Right ventricle myocardium superior (tissue), 1 donor: ENCODE measurements at regions not wholly inside any gene's neighbourhood (a gene's known extent, or its start where the extent isn't known, plus 50 kb on each side); places are given as distances from the start of the nearest gene placed in this dataset.
A peak's percentile ranks its signal among the peaks of the same experiment; 100 is the strongest.
"Not testable (repeated sequence)": the region's sequence is repeated elsewhere in the genome, so short reads cannot be mapped to it uniquely, and the experiment has no call there.

Source experiments
- ATAC-seq: fragments of 200-7000 bp; cut with Tn5 transposase; one replicate; pipeline ENCODE4 v1.9.1; 2020; ENCODE audit warnings: mild to moderate bottlenecking; ENCODE audit not compliant: poor library complexity
- DNase-seq: peaks from one replicate; pipeline ENCODE4 v3.0.0-alpha.2; 2020
- intact Hi-C: fragments of 100-400 bp; cut with DNase I; formaldehyde crosslinking; loops from one replicate; pipeline ENCODE4 v1.11.2; 2022
- donor health status: DM: no; HTN: yes; CAD: no; lungs with severe emphysema.

DNA sequence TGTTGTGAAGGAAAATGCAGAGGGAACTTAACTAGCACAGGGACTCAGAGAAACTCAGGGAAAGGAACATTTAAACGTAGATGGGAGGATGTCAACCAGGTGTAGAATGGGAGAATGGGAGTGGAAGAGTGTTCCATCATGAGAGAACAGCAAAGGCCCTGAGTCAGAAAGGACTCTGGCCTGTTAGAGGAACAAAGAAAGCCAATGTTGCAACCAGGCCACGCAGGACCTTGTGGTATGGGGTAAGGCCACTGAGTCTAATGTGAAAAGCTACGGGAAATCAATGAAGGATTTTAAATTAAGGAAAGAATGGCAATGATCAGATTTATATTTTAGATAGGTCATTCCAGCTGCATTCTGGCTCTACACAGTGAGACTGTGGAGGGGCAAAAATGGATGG, 163.9 kb upstream of the NBPF9 start:
- intact Hi-C loops, ATAC-seq, DNase-seq: not testable (repeated sequence)

DNA sequence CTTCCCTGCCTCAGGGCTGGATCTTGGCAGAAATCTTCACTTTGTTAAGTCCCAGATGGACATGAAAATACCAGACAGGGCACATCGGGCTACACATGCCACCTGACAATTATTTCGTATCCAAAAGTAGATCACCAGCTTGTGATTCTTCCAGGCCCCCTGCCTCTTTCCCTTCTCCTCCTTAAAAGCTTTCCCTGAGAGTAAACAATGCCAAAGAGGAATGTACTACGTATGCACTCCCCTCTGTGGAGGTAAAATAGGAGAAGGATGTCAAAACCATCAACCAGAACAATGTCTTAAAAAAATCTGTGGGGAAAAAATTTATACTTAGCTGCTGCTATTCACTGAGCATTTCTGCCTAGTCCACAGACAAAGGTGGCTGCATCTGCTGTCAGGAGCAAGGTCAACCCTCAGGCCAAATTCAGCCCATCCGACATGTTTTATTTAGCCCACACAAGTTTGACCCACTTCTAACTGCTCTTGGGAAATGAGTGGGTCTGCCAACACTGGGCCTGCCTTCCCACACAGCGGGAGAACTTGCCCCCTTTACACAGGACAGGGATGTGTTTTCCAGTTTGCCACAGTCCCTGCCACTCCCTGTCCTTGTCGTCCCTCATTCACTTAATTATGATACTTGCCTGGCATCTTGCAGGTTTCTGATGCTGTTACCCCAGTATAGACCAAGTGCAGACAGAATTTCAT, 165.8 kb upstream of the NBPF9 start:
- DNase-seq: not testable (repeated sequence)
- peak; percentile 49 for ATAC-seq

DNA sequence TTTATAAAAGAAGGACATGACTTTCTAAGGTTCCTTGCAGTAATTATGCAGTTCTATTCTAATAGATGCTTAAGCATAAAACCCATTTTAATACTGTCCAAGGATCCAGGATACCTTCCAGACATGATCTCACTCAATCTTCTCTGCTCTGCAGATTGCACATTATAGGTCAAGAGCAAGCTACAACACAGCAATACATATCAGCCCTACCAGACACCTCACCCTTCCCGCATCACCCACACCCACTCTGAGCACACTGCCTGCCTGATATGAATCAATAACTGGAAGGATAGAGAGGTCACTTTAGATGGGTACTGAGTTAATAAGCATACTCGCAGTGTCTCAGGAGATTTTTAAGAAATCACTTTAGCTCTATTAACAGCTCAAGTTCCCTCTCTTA, 166.5 kb upstream of the NBPF9 start:
- peak; percentile 42 for ATAC-seq
- DNase-seq, intact Hi-C loops: not testable (repeated sequence)

More for the DNA sequence above, 165.8 kb upstream of the NBPF9 start:
- intact Hi-C loops: not testable (repeated sequence)

DNA sequence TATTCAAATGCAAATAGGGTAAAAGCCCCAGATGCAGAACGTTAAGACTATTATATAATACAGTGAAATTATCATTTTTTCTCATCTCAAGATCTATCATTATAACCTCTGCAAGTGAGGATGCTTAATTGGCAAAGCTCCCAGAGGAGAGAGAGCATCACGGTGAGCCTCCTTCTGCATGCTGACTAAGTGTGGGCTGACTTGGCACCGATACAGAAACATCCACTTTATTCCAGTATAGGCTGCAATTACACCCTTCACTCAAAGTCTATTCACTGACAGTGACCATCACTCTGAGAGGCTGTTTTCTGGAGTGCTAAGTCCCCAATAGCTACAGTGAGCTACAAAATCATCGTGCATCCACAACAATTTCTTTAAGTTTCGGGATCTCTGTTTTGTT, 171.1 kb upstream of the NBPF9 start:
- intact Hi-C loops, ATAC-seq, DNase-seq: not testable (repeated sequence)

DNA sequence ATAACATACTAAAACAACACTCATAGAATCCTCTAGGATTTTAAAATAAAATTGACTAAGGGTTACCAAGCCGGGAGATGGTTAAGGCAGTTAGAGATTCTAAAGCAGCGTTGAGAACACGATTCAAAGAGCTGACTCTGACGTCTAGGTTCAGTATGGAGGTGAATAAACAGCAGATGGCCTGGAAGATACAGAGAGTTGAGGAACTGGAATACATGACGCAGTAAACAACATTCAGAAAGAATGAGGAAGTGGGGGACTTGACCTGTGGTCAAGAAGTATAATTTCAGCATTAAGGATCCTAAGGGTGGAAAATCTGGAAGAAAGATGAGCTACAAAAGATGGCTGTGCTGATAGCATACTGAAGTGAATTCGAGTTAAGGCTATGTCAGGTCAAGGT, 172.5 kb upstream of the NBPF9 start:
- ATAC-seq: peak; percentile 49
- intact Hi-C loops, DNase-seq: not testable (repeated sequence)

DNA sequence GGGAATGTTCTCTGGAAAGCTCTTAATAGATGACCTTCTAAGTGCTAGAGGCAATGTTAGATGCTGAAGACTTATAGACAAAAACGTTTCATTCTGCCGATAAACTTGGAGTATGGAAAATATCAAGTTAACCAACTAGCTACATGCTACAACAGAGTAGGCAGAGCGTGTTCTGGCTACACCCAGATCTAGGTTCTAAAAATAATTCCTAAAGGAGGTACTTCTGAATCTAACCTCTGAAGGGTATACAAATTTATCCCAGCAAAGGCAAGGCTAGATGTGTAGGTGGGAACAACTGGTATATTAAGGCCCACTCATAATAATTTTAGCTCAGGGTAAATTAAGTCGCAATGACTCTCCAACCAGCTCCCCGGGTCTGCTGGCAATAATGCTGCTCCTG, 173.1 kb upstream of the NBPF9 start:
- peak; percentile 87 for ATAC-seq
- intact Hi-C loops, DNase-seq: not testable (repeated sequence)

DNA sequence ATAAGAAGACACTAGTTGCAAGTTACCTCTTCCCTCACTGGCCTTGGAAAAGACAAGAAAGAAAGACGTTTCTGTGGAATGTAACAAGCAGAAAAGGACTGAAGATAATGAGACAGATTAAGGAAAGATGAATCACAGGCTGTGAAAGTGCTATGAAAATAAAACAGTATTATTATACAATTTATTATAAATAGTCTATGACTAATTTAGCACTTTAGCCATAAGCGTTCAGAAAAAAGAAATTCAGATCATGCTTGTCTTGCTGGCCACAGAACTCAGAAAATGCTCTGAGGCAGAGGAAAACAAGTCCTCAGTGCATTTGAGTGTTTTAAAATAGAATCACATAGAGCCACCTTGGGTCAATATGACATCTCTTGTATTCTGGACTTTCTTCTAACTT, 174.8 kb upstream of the NBPF9 start:
- DNase-seq, intact Hi-C loops, ATAC-seq: not testable (repeated sequence)

DNA sequence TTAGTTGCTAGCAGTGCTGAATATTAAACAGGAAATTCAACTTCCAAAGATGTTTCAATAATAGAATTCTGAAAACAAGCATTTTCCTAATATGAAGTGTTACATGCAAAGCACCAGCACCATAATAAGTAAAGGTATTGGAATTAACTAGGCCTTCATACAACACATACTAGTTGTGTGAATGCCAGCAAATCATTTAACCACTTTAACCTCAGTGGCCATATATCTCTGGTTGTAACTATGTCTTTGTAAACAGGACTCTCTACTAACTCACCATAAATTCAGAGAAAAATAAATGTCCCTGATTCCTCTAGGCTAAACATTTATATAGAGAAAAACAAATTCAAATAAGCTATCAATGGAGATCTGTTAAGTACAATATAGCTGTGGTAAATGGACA, 175.7 kb upstream of the NBPF9 start:
- ATAC-seq, DNase-seq, intact Hi-C loops: not testable (repeated sequence)

DNA sequence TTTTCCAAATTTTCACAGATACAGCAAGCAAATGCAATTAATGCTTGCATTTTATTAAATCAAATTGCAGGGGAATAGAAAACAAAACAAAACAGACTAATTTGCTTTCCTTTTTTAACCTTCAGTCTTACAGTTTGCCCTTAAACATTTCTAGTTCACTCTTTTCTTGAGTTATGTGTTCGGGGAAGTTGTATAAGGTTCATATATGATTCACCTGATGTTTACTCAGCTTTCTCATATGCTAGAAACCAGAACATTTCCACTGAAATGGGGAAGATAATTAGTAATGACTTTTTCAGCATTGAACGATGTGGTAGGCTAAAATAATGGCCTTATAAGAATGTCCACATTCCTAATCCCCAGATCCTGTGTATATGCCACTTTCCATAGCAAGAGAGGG, 176.2 kb upstream of the NBPF9 start:
- intact Hi-C loops, DNase-seq, ATAC-seq: not testable (repeated sequence)

DNA sequence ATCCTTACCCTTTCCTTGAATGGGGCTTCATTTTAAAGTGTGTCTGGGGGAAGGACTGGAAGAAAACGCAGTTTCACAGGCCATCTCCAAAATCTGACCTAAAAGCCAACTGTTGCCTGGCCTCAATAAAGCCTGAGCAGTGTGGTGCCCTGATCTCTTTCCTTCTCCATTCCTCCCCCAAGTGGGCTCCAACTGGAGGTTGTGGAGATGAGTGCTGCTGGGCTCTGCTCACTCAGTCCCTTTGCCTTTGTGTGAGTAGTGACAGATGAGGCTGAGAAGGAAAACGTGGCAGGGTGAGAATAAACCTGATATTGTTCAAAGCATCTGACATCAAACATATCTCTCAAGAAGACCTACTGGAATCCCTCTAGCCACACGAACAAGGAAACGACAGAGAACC, 181.4 kb upstream of the NBPF9 start:
- ATAC-seq: peak; percentile 76
- intact Hi-C loops, DNase-seq: not testable (repeated sequence)

DNA sequence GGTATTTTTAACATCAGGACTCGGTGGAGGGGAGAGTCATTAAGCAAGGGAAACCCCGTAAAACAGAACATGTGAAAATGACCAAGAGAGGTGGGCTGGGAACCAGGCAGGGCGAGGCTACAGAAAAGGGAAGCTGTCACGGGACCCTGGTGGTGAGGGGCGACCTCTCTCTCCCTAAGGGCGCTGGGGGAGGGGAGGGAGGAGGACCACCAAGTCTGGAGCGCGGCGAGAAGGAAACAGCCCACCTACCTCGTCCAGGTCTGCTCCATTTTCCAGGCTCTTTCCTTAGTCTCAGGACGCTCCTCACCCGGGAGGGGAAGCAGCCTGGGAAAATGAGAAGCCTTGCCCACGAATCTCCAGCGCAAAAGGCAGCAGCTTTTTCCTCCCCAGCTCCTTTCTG, 181.9 kb upstream of the NBPF9 start:
- DNase-seq, intact Hi-C loops: not testable (repeated sequence)
- peak; percentile 51 for ATAC-seq

DNA sequence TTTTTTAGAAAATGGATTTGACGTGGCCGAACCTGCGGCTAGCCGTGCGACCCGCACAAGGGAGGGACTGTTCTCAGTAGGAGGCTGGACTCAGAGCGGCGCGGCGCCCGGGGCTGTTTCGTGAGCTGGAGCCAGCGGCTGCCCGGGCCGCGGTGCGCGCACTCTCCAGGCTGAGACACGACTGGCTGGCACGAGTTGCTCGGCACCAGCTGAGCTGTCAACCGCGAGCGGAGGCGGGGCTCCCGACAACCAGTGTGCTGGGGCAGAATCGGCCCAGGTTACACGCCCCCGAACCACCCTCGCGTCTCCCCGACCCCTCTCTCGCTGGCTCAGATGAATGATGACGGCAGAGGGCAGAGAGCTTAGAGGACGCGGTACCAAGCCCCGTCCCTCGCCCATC, 182.3 kb upstream of the NBPF9 start:
- intact Hi-C loops, DNase-seq: not testable (repeated sequence)
- peak; percentile 96 for ATAC-seq

DNA sequence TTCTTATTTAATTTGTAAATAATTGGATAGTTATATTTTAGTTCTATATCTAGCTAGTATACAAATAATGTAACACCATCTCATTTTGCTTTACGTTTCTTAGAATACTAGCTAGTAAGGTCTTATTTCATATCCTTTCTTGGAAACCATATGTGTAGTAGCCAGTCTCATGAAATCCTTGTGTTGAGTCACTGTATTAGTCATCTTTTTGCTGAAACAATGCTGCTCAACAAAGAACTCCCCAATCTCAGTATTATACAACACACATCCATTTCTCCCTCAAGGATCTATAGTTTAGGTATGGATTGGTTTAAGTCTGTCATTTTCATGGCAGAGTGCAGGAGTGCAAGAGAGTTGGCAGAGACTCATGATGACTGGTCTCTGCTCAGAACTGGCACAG, 185.2 kb upstream of the NBPF9 start:
- ATAC-seq, DNase-seq, intact Hi-C loops: not testable (repeated sequence)

DNA sequence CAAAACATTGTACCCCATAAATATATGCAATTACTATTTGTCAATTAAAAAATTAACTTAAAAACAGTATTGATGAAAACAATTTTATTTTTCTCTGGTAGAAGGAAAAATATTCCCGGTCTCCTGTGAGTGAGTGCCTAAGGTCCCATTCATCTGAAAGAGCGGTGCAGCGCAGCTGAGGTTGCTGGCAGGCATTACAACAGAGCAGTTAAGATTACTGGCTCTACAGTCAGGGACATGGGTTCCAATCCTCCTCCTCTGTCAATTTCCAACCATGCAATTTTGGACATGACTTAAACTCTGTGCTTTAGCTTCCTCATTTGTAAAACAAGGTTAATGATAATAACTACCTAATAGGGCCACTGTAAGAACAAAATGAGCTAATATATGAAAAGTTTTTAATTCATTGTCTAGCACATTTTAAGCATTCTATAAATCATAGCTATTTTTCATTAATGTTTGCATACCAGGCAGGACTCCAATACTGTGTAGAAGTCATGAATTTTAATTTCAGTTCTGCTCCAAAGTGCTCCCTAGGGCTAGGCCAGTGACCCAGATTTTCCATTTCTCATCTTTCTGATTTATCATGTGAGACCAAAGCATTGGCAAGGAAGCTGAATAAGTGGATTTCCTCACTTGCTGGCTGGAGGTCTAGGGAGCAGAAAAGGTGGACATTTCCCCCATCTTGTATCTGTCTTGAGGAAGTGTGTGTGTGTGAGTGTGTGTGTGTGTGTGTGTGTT, 174.2 kb upstream of the NBPF19 start:
- peak; percentile 49 for ATAC-seq
- DNase-seq, intact Hi-C loops: not testable (repeated sequence)

DNA sequence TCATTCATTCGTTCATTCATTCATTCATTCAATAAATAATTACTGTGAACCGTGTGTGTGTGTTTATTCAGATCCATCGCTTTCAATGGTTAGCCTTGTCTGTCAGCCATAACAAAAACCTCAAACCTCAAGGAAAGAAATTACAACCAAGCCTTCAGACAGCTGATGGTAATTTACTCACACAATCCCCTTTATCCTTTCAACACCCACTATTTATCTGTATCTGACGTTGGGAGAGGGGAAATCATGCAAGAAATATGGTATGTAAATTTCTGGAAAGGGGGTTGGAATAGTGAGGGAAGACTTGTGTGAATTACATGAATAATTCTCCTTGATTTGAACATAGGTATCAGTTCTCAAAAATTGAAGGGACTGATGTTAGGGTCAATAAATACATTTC, 173.6 kb upstream of the NBPF19 start:
- DNase-seq, ATAC-seq, intact Hi-C loops: not testable (repeated sequence)

DNA sequence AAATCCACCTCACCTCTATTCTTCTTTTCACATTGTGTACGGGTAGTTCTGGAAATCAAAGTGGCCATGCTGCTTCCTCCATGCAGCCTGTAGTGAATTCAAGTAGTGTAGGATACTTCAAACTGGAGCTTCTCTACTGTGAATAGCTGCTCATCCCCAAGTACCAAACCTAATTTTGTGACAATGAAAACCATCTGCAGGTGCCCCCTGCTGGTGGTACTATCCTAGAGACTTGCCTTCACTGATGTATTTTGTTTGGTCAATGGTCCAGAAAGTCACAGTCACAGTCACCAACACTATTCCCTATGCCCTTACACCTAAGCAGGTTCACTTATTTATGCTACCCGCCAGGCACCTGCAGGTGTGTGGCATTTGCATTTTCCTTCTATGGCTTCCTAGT, 170.0 kb upstream of the NBPF19 start:
- ATAC-seq: peak; percentile 93
- intact Hi-C loops: not testable (repeated sequence)

DNA sequence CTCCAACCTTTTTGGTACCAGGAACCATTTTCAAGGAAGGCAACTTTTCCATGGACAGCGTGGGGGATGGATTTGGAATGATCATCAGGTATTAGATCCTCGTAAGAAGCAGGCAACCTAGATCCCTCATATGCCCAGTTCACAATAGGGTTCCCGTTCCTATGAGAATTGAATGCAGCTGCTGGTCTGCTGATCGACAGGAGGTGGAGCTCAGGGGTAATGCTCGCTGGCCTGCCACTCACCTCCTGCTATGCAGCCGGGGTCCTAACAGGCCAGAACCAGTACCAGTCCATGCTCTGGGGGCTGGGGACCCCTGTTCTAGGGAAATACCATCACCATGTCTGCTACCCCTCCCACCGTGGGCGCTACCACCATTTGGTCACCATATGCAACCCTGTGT, 167.2 kb upstream of the NBPF19 start:
- ATAC-seq, DNase-seq, intact Hi-C loops: not testable (repeated sequence)

More for the DNA sequence above, 170.0 kb upstream of the NBPF19 start:
- DNase-seq: not testable (repeated sequence)

DNA sequence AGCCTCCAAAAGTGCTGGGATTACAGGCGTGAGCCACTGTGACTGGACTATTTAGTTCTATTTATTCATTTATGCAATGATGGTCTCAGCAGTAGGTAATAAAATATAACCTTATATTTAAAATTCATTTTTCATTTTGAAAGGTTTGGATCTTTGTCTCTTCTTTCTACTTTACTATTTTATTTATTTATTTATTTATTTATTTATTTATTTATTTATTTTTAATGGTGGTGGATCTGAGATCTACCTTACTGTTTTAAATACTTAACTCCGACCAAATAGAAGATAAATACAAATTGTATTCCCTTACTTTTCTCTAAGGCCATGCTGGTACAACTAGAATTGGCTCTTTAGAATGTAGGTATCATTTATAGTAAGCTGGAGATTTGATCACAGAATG, 159.9 kb upstream of the NBPF19 start:
- ATAC-seq, intact Hi-C loops, DNase-seq: not testable (repeated sequence)

DNA sequence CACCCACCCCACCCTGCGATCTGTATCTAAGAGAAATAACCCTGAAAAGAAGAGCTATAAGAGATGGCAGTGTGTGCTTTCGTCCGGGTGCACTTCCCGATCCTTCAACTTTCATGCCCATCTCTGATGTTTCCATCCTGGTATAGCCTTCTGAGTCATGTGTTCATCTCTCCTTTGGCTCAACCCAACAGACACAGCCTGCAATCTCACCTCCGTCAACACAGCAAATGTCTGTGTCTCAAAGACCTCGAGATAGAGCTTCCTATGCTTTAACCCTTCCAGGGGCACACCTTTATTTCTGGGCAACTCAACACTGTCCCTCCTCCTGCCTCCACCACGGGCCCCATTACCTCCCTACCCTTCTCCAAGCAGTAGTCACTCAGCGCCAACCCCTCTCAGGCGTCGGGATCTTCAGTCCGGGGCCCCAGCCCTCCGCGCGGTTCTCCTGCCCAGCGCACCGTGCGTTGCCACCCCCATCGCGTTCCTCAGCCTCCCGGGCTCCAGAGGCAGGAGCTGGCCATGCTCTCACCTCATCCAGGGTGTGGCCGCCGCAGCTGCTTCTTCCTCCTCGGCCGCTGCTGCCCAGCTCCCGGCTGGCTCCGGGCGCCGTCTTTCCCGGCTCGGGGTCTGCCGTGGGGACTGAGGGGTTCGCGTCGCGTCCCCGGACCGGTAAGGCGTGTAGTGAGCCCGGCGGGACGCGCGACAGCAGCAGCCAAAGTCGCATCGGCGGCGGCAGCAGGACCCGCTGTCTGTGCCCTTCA, 153.7 kb upstream of the NBPF19 start:
- DNase-seq, intact Hi-C loops: not testable (repeated sequence)
- peak; percentile 52 for ATAC-seq
